ENCODE measurements at regions not wholly inside any gene's neighbourhood (a gene's known extent, or its start where the extent isn't known, plus 50 kb on each side); places are given as distances from the start of the nearest gene placed in this dataset.

DNA sequence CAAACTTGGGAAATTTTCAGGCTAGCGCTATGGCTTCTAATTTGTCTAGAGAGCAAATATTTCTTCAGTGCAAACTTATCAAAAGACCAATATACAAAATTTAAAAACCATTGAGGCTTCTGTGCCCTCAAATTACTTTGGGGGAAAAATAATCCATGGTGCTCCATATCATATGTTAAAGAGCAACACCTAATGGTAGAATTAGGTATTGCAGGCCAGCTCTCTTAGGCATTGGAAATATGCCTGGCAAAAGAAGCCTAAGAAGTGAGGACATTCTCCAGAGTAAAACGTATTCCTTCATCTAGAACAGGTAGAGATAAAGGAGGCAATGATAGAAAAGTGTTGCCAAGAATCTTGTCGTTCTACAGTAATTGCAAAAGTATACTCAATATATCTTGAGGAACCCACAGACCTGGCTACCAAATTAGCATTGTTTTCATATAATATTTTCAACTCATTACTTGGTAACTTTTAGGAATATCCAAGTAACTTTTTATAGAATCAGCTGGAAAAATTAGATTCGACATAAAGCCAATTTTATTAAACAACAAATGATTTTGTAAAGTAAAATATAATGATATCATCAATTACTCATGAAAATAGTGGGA is 401.1 kb downstream of the BCL11A start:
- Mint-ChIP-seq H3K36me3 (ENCODE audit: low read depth, unreplicated experiment) (no peaks in the 10 kb centered on the region), H3K27me3 (ENCODE audit: unreplicated experiment) (peaks cover 3% of the 10 kb centered on the region), H3K9me3 (ENCODE audit: unreplicated experiment) (no peaks in the 10 kb centered on the region), H3K4me3 (ENCODE audit: unreplicated experiment) (no peak overlapping the region), H3K4me1 (ENCODE audit: unreplicated experiment) (no peaks in the 10 kb centered on the region), H3K27ac (ENCODE audit: unreplicated experiment) (no peak overlapping the region)
- DNase-seq (ENCODE audit: low spot score), result no peak
- TF ChIP-seq, protein P1, sequence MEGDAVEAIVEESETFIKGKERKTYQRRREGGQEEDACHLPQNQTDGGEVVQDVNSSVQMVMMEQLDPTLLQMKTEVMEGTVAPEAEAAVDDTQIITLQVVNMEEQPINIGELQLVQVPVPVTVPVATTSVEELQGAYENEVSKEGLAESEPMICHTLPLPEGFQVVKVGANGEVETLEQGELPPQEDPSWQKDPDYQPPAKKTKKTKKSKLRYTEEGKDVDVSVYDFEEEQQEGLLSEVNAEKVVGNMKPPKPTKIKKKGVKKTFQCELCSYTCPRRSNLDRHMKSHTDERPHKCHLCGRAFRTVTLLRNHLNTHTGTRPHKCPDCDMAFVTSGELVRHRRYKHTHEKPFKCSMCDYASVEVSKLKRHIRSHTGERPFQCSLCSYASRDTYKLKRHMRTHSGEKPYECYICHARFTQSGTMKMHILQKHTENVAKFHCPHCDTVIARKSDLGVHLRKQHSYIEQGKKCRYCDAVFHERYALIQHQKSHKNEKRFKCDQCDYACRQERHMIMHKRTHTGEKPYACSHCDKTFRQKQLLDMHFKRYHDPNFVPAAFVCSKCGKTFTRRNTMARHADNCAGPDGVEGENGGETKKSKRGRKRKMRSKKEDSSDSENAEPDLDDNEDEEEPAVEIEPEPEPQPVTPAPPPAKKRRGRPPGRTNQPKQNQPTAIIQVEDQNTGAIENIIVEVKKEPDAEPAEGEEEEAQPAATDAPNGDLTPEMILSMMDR (IDR thresholded peaks at IDR 0.05; ENCODE audit: unreplicated experiment), result peak; percentile 96

DNA sequence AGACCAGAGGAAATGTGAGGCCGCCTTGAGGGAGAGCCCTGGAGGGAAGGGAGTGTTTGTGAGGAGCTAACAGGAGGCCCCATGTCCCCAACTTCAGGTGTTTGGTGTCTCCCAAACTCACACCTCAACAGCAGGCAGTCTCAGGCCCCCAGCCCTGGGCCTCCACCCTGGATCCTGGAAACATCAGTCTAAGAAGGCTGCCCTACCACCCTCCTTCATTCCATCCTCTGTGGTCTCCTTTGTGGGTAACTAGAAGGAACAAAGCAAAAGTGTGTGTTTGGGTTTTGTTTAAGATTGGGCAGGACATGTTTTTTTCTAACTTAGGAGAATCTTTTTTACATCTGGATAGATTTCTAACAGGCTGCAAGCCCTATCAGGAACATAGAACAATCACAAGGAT is 404.3 kb downstream of the BCL11A start:
- Mint-ChIP-seq H3K27ac (ENCODE audit: unreplicated experiment) (no peak overlapping the region), H3K4me1 (ENCODE audit: unreplicated experiment) (no peaks in the 10 kb centered on the region), H3K27me3 (ENCODE audit: unreplicated experiment) (peaks cover 3% of the 10 kb centered on the region), H3K4me3 (ENCODE audit: unreplicated experiment) (no peak overlapping the region), H3K9me3 (ENCODE audit: unreplicated experiment) (no peaks in the 10 kb centered on the region), H3K36me3 (ENCODE audit: low read depth, unreplicated experiment) (no peaks in the 10 kb centered on the region)
- DNase-seq (ENCODE audit: low spot score), result no peak
- TF ChIP-seq, protein P1 (IDR thresholded peaks at IDR 0.05; ENCODE audit: unreplicated experiment), result no peak

DNA sequence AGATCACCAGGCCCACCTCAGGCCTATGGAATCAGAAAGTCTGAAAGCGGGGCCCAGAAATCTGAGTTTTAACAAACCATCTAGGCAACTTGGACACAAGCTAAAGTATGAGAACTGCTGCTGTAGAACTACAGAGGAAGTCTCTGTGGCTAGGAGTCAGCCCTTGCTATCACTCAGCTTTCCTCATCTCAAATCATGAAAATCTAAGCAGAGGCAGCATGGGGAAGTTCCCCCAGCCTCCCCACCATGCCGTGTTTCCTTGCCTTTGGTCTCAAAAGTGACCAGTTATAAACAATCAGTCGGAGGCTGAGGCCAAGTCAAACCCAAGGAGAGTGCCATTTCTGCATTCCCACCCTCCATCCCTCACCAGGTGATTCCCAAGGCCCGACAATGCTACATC is 404.7 kb downstream of the BCL11A start:
- Mint-ChIP-seq H3K4me1 (ENCODE audit: unreplicated experiment) (no peaks in the 10 kb centered on the region), H3K9me3 (ENCODE audit: unreplicated experiment) (no peaks in the 10 kb centered on the region), H3K27ac (ENCODE audit: unreplicated experiment) (no peak overlapping the region), H3K36me3 (ENCODE audit: low read depth, unreplicated experiment) (no peaks in the 10 kb centered on the region), H3K27me3 (ENCODE audit: unreplicated experiment) (peaks cover 3% of the 10 kb centered on the region), H3K4me3 (ENCODE audit: unreplicated experiment) (no peak overlapping the region)
- DNase-seq (ENCODE audit: low spot score), result no peak
- TF ChIP-seq, protein P1 (IDR thresholded peaks at IDR 0.05; ENCODE audit: unreplicated experiment), result no peak

DNA sequence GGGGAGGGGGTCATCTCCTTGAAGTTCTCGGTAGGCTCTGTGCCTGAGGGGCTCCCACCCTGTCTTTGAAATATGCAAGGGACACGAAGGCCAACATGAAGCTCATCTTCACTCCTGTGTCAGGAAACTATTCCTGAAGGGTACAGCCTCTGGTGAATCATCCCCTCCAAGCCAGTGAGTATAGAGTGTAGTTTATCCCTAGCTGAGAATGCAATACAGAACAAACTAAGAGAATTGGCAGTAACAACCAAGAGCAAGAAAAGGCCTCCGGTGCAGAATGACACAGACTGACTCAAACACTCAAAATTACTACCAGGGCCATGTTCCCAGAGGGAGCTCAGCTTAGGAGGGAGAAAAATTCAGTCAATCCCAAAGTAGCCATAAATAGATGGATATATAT is 413.3 kb downstream of the BCL11A start:
- Mint-ChIP-seq H3K4me3 (ENCODE audit: unreplicated experiment) (no peak overlapping the region), H3K36me3 (ENCODE audit: low read depth, unreplicated experiment) (peaks cover 7% of the 10 kb centered on the region), H3K9me3 (ENCODE audit: unreplicated experiment) (peaks cover 4% of the 10 kb centered on the region), H3K27me3 (ENCODE audit: unreplicated experiment) (no peaks in the 10 kb centered on the region), H3K27ac (ENCODE audit: unreplicated experiment) (no peak overlapping the region), H3K4me1 (ENCODE audit: unreplicated experiment) (no peaks in the 10 kb centered on the region)
- no peak for DNase-seq (ENCODE audit: low spot score)
- TF ChIP-seq, protein P1 (IDR thresholded peaks at IDR 0.05; ENCODE audit: unreplicated experiment), result no peak

DNA sequence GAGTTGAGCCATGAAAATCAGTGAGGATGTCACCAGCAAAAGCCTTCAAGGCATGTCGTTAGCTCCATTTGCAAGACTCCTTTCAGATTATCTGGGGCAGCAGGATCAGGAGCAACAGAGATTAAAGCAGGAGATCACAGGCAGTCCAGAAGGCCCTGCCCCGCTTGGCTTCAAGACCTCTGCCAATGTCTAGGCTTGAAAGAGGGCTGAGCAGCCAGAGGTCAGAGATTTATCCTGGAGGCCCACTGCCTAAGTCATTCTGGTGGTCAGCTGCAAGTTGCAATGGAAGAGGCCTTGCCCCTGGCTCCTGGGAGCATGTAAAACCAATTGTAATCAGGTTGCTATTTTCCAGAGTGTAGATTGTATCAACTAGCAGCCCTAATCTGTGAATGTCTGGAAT is 416.5 kb downstream of the BCL11A start:
- no peaks in the 10 kb centered on the region for H3K4me1 Mint-ChIP-seq (ENCODE audit: unreplicated experiment)
- TF ChIP-seq, protein P1 (IDR thresholded peaks at IDR 0.05; ENCODE audit: unreplicated experiment), result no peak
- no peak overlapping the region for H3K4me3 Mint-ChIP-seq (ENCODE audit: unreplicated experiment)
- no peak for DNase-seq (ENCODE audit: low spot score)
- peaks cover 4% of the 10 kb centered on the region for H3K9me3 Mint-ChIP-seq (ENCODE audit: unreplicated experiment)
- peaks cover 3% of the 10 kb centered on the region for H3K27me3 Mint-ChIP-seq (ENCODE audit: unreplicated experiment)
- H3K36me3 Mint-ChIP-seq (ENCODE audit: low read depth, unreplicated experiment), result peaks cover 7% of the 10 kb centered on the region
- no peak overlapping the region for H3K27ac Mint-ChIP-seq (ENCODE audit: unreplicated experiment)
